Stimulated activated CD4-positive, alpha-beta T cell treated with anti-CD3 and anti-CD28 coated beads, Interleukin-12 subunit alpha, Interleukin-12 subunit beta, amount 100 ng/mL, for 48 hours (primary cell): ENCODE measurements at regions not wholly inside any gene's neighbourhood (a gene's known extent, or its start where the extent isn't known, plus 50 kb on each side); places are given as distances from the start of the nearest gene placed in this dataset.

Experiments used
- DNase-seq, 3 donors: peaks; one replicate each; pipeline ENCODE4 v3.0.0-alpha.2; 2020; ENCODE audit warnings: low read depth in 2 of 3, low spot score in 1 of 3

GRCh38 chr11:97118614-97119200 lies 728.9 kb downstream of the JRKL start:
- no peak for DNase-seq

GRCh38 chr11:97123237-97123636 lies 733.4 kb downstream of the JRKL start:
- DNase-seq: no peak

GRCh38 chr11:97136067-97136466 lies 746.3 kb downstream of the JRKL start:
- DNase-seq: no peak

GRCh38 chr11:97140885-97141494 lies 751.2 kb downstream of the JRKL start:
- no peak for DNase-seq

- DNase-seq: no peak
Observed at GRCh38 chr11:97143463-97143862, 753.6 kb downstream of the JRKL start.

- no peak for DNase-seq
Observed at GRCh38 chr11:97149741-97150140, 759.9 kb downstream of the JRKL start.

GRCh38 chr11:97157221-97157740 lies 767.5 kb downstream of the JRKL start:
- no peak for DNase-seq

- DNase-seq: no peak
Observed at GRCh38 chr11:97158243-97158642, 768.4 kb downstream of the JRKL start.

GRCh38 chr11:97163631-97164191 lies 773.9 kb downstream of the JRKL start:
- no peak for DNase-seq

- no peak for DNase-seq
Observed at GRCh38 chr11:97201743-97202612, 812.2 kb downstream of the JRKL start.

- no peak for DNase-seq
Observed at GRCh38 chr11:97202613-97203292, 812.9 kb downstream of the JRKL start.

- no peak for DNase-seq
Observed at GRCh38 chr11:97218011-97218410, 828.2 kb downstream of the JRKL start.

- no peak for DNase-seq
Observed at GRCh38 chr11:97223647-97224046, 833.8 kb downstream of the JRKL start.

- DNase-seq: no peak
Observed at GRCh38 chr11:97224396-97224795, 834.6 kb downstream of the JRKL start.

GRCh38 chr11:97225794-97226193 lies 836.0 kb downstream of the JRKL start:
- DNase-seq: no peak

GRCh38 chr11:97229936-97230335 lies 840.1 kb downstream of the JRKL start:
- DNase-seq: no peak

- no peak for DNase-seq
Observed at GRCh38 chr11:97231231-97231630, 841.4 kb downstream of the JRKL start.

GRCh38 chr11:97234016-97234415 lies 844.2 kb downstream of the JRKL start:
- no peak for DNase-seq

GRCh38 chr11:97237151-97237550 lies 847.3 kb downstream of the JRKL start:
- no peak for DNase-seq

GRCh38 chr11:97247601-97248000 lies 857.8 kb downstream of the JRKL start:
- DNase-seq: no peak

- DNase-seq: no peak
Observed at GRCh38 chr11:97254790-97255189, 865.0 kb downstream of the JRKL start.
